NCI-H146 (cell line): ENCODE measurements at regions not wholly inside any gene's neighbourhood (a gene's known extent, or its start where the extent isn't known, plus 50 kb on each side); places are given as distances from the start of the nearest gene placed in this dataset.

Experiments
- DNase-seq: peaks from one replicate; lab custom pipeline; 2025; lab: John Stamatoyannopoulos, UW

GRCh38 chr13:110097013-110097412 is 209.9 kb downstream of the COL4A1 start:
- DNase-seq: no peak

GRCh38 chr13:110092831-110093247 is 214.1 kb downstream of the COL4A1 start:
- DNase-seq: no peak

- DNase-seq: no peak
Measured at GRCh38 chr13:110089815-110090214, 217.1 kb downstream of the COL4A1 start.

- no peak for DNase-seq
Measured at GRCh38 chr13:110089100-110089499, 217.9 kb downstream of the COL4A1 start.

DNA sequence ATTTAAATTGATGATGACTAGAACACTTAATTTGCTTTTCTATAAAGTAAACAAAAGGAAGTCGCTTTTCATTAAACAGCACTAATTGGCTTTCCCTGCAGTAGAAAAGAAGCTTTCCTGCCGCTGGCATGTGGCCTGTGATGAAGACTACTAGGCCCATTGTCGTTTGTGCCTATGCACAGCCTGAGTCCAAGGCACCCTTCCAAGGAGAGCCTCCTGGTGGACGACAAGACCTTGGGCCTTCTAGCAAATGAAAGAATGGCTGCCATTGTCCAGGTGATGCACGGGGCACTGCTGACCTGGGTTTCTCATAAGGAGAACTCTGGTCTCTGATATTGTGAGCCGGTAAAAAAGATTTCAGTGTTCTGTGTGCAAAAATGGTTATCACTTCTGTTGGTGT is 233.0 kb downstream of the COL4A1 start:
- peak; percentile 45 for DNase-seq

DNA sequence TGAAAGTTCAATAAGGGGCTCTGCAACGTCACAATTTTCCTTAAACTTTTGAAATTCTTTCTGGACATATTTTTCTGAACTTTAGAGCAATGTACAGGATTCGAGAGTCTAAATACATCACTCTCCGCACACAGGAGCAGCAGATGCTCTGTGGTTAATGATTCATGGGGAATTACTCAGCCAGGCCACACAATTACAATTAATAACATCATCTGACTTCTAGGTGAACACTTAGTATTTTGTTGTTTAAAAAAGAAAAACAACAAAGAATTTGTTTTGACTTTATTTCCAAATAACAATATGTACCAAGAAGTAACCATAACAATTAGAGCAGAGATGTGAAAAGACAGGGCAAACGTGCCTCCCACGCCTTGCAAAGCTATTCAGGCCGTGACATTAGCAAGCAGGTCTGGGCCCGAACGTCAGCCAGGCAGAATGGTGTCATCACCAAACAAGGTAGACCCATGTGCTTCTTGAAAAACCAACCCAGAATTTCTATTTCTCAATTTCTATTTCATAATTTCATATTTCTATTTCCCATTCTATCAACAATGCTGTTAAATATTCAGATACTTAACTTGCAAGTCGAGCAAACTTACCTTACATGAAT is 236.3 kb downstream of the COL4A1 start:
- no peak for DNase-seq

DNA sequence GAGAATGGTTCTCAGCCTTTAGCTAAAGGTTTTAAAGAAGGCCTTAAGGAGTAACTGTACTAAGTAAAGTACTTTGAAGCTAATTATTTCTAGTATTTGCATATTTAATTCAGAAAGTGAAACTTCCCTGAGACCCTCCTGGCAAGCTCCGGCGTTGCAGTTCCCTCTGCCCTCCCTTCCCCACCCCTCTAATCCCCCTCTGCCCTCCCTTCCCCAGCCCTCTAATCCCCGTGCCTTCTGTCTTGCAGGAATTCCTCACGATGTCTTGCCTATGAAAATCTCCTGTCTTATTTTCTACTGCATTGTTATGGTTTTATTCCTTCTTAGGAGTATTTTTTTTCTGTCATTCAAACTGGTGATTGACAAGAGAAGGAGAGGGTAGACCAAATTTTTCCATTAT is 236.9 kb downstream of the COL4A1 start:
- no peak for DNase-seq

GRCh38 chr13:110068176-110068473 is 238.8 kb downstream of the COL4A1 start:
- DNase-seq: no peak

DNA sequence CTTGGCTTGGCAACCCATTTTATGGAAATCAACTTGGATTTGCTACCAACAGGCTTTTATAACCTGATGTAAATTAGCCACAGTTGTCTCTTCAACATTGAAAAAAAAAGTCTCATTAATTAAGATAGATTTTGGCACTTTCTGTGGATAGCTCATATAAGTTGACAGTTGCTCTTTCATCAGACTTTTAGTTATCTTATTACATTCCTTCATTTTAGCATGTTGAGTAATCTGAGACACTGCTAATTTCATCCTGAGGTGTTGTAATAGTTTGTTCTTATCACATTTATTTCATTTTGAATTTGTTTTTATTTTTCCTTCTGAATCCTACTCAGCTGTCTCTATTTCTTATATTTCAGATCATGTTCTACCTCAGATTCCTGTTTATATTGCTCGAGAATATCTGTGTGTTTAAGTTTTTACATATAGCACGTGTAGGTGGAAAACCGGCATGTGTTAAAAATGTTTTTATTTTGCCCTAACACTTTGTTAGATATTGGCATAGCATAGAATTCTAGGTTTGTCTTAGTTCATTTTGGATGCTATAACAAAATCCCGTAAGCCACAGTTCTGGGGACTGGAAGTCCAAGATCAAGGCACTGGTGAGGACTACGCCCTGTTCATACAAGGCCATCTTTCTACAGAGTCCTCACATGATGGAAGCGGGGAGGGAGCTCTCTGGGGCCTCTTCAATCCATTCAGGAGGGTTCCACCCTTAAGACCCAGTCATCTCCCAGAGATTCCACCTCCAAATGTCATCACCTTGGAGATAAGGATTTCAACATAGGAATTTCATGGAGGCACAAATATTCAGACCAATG is 239.4 kb downstream of the COL4A1 start:
- DNase-seq: no peak

DNA sequence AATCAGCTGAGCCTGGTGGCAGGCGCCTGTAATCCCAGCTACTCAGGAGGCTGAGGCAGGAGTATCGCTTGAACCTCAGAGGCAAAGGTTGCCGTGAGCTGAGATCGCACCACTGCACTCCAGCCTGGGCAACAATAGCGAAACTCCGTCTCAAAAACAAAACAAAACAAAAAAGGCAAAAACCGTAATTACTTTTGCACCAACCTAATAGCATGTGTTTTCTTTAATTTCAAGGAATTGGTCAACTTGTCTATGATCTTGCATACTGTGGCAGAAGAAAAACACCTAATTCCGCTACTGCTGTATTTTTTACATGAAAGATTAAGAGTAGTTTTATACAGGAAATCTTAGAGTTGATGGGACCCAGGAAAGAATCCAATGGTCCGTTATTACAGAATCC is 241.2 kb downstream of the COL4A1 start:
- DNase-seq: no peak

DNA sequence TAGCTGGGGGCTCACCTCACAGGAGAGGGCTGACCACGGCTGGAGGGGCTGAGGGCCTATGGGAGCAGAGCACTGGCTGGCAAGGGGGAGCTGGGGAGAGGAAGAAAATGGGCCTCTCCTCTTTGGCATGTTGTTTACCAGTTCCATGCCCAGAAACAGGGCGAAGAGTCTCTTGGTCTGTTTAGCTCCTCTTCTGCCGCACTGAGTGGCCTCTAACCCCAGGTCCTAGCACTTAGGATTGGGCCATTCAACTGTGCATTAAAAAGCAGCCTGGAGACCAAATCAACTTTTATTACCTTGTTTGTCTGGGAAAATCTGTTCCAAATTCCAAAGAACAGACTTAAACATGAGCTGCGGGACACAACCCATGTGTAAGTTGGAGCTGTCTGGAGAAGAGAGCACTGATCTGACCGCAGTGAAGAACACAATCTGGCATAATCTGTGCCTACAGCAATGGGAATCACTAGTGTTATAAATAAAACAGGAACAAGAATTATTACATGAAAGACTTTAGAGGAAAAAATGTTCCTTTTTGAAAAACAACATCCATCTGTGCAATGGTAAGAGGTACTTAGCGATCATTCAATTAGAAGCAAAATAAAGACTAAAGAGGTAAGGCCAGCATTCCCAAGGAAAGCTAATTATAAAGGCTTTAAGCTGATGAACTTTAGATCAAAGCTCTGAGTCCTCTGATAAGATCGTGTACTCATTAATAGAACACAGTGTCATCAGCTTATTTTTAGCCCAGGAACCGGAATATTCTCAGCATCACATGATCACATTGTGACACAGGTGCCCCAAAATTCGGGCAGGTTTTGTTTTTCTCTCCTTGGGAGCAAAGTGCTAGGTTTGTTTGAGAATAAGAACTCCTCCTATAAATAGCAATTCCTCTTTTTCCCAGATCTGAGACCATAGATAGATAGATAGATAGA is 243.2 kb downstream of the COL4A1 start:
- no peak for DNase-seq

- peak; percentile 89 for DNase-seq
Measured at GRCh38 chr13:110062777-110063442, 244.0 kb downstream of the COL4A1 start.

GRCh38 chr13:110062077-110062776 is 244.7 kb downstream of the COL4A1 start:
- no peak for DNase-seq

DNA sequence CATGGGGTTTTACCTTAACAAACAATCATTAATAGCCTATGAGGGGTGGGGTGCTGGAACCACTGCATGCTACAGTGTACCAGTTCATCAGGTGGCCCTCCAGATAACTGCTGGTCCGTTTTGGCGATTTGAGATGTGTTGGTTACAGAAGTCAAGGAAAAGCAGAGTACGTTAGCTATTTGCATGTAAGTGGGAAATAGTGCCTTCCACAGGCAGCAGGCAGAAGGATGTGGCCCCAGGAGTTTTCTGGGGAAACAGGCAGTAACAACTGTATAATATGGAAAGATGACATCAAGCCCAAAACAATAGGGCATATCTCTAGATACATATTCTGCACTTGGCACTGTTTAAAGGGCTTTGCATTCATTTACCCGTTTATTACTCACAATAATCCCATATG is 245.7 kb downstream of the COL4A1 start:
- no peak for DNase-seq

DNA sequence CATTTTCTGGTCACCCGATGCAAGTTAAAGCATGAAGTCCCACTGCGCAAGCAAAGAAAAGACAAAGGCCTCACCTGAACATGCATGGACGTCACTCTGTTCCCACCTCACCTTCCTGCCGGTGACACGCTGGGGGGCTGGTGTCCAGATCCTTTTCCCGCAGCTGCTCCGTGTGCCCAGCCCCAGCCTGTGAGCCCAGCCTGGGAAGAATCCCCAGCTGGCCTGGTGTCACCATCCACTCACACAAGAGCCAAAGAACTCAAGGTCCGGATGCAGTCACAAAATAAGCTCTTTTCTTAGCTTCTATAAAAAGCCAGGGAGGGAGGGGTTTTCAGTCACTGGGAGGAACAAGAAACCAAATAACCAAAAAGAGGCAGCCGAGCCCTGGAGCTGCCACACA is 249.9 kb downstream of the COL4A1 start:
- DNase-seq: no peak

DNA sequence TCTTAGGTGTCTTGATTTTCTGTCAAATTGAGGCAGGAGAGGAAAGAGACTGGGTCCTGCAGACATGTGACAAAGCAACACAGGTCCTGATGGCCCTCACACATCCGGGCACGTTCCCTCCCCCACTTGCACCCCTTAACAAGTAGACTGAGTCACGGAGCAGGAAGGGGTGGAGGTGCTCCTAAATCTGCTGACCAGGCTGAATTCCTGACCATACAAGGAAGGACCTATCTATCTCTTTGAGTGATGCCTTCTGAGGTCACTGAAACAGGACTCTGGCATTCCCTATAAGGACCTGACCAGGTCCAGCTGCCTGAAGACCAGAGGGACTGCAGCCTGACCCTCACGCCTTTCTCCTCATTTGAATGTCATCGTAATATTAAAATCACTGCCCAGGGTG is 250.3 kb downstream of the COL4A1 start:
- no peak for DNase-seq

GRCh38 chr13:110055089-110055488 is 251.9 kb downstream of the COL4A1 start:
- no peak for DNase-seq

- no peak for DNase-seq
Measured at GRCh38 chr13:110054041-110054440, 252.9 kb downstream of the COL4A1 start.

DNA sequence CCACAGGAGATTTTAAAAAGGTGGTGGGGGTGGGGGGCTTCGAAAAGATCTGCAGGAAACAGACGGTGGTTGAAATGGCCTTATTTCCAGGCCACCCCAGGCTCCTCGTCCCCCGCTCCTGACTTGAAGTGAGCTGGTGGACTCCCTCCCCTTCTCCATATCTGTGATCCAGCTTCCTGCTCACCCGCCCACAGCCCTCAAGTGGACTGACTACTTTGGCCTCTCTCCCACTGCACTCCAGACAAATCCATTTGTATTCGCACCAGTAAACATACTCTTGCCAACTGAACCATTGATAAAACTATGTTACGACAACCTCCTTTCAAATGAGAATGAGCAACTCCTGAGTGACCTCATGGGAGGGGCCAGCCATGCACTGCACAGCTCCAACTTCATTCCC is 259.5 kb downstream of the COL4A1 start:
- no peak for DNase-seq

GRCh38 chr13:110046811-110047210 is 260.1 kb downstream of the COL4A1 start:
- no peak for DNase-seq

- no peak for DNase-seq
Measured at GRCh38 chr13:110045919-110046318, 259.5 kb upstream of the IRS2 start.

DNA sequence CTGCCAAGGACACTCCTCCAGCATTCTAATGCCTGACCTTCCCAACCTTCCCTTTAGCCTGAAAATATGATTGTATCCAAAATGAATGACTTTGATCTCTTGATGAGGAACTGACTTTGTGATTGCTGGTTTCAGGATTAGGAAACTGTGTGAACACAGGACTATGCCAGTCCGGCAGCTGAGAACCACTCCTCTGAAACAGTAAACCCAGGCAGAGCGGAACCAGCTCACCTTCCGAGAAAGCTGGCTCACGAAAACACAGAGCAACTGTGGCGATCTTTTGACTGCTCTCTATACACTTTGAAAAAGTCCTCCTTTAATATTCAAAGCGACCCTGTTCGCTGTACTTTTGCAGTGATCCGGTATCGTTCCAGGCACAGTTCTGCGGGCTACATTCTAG is 258.8 kb upstream of the IRS2 start:
- no peak for DNase-seq
